Activated naive CD4-positive, alpha-beta T cell treated with anti-CD3 and anti-CD28 coated beads for 36 hours (primary cell): ENCODE measurements at regions not wholly inside any gene's neighbourhood (a gene's known extent, or its start where the extent isn't known, plus 50 kb on each side); places are given as distances from the start of the nearest gene placed in this dataset.

ENCODE experiments used
- CTCF ChIA-PET: fragments of 350-600 bp; sonication (Branson Sonifier 250); formaldehyde crosslinking; loops from one replicate; lab custom pipeline; 2021; ENCODE audit warnings: antibody characterized with exemption; lab: Charles Lee
- DNase-seq: peaks from one replicate; pipeline ENCODE4 v3.0.0-alpha.2; 2020
- H3K27ac Mint-ChIP-seq: one replicate; pipeline ENCODE4 v1.8.0; 2021; ENCODE audit warnings: mild to moderate bottlenecking, mixed read lengths
- H3K27me3 Mint-ChIP-seq: one replicate; pipeline ENCODE4 v1.8.0; 2021; ENCODE audit warnings: low read depth, mixed read lengths
- H3K36me3 Mint-ChIP-seq: one replicate; pipeline ENCODE4 v1.8.0; 2021; ENCODE audit warnings: low read depth, mixed read lengths
- H3K4me1 Mint-ChIP-seq: one replicate; pipeline ENCODE4 v1.8.0; 2021; ENCODE audit warnings: low read depth, mixed read lengths
- H3K4me3 Mint-ChIP-seq: one replicate; pipeline ENCODE4 v1.8.0; 2021; ENCODE audit warnings: mild to moderate bottlenecking, moderate library complexity, mixed read lengths
- H3K9me3 Mint-ChIP-seq: one replicate; pipeline ENCODE4 v1.8.0; 2021; ENCODE audit warnings: mixed read lengths
- intact Hi-C: fragments of 100-400 bp; cut with micrococcal nuclease; formaldehyde crosslinking; loops from one replicate; pipeline ENCODE4 v1.15.1; 2023

DNA sequence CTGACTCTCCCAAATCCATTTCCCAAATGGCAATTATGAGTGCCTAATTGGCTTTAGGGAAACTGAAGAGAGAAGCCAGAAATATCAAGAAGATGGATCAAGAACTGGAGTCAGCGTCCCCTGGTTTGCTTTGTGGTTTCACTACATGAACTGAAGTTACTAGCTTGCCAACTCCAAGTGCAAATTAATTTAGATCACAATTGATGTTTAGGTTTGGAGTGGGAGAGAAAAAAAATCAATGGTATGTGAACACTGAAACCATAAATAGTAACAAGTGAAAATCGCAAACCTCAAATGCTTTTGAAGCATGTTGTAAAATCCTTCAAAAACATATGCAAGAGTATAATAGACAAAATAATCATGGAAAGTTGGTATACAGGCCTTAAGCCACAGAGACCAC, 1528.6 kb upstream of the SLC10A2 start:
- no peak overlapping the region for H3K4me3 Mint-ChIP-seq
- intact Hi-C loops: no loop called here
- no peaks in the 10 kb centered on the region for H3K36me3 Mint-ChIP-seq
- no peaks in the 10 kb centered on the region for H3K9me3 Mint-ChIP-seq
- no peak for DNase-seq
- CTCF ChIA-PET: no interaction called here
- no peak overlapping the region for H3K27ac Mint-ChIP-seq
- no peaks in the 10 kb centered on the region for H3K4me1 Mint-ChIP-seq
- H3K27me3 Mint-ChIP-seq: peaks cover 2% of the 10 kb centered on the region

DNA sequence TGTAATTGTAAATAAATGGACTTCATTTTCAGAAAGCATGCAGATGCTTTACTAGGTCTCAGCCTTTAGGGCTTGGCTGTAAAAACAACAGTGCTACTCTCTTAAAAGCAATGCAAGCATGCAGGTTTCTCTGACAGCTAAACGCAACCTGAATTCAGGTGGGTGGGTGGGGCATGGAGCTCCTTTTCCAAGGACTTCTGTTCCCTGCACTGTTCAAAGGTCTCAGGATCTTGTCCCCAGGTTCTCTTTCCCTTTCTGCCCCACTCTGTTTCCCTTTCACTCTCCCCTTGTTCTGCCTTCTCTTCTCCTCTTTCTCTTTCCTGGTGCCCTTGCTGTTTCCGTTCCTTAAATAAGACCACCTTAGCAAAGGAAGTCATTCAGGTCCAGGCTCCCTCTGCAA, 1527.5 kb upstream of the SLC10A2 start:
- H3K36me3 Mint-ChIP-seq: no peaks in the 10 kb centered on the region
- H3K4me1 Mint-ChIP-seq: no peaks in the 10 kb centered on the region
- intact Hi-C loops: no loop called here
- DNase-seq: no peak
- no peak overlapping the region for H3K4me3 Mint-ChIP-seq
- H3K27me3 Mint-ChIP-seq: peaks cover 2% of the 10 kb centered on the region
- no peak overlapping the region for H3K27ac Mint-ChIP-seq
- H3K9me3 Mint-ChIP-seq: no peaks in the 10 kb centered on the region
- CTCF ChIA-PET: no interaction called here

DNA sequence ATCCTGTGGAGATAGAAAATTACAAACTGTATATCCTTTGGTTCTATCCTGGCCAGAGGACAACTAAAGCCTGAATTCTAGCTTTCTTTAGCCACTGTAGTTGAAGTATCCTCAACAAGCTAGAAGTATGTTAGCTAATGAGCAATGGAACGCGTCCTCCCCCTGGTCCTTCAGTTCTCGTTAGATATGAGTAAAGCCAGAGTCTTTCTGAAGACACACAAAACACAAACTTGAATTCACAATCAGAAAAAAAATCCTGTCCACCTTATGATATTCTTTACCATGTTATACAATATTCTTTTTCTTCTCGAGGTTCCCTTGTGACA, 1527.0 kb upstream of the SLC10A2 start:
- CTCF ChIA-PET: no interaction called here
- no peaks in the 10 kb centered on the region for H3K9me3 Mint-ChIP-seq

DNA sequence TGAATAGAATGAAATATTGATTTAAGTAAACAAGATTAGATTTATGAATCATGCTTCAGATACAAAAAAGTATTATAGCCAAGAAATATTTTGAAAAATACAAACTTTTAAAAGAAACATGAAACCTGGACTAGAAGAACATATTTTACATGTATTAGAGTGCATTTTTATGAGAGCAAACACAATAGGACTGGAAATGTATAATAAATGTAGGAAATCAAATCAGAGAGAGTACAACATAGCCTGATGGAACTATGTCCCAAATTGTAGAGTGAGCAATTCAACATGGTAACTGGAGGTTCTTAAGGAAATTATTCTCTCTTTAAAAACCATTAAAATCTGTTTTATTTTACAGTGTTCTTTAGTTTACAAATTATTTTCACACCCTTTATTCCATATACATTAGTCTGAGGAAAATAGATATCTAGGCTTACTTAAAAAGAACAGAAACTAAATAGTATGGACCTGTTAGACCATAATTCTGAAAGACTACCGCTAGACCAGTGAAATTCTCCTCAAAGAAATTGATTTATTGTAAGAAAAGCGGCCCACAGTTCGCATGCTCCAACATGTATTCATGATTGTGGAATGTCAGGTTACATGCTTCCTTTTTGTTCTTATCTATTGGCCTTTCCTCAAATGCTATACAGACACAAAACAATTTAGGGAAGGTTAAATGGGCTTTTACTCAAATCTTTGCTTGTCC, 1526.5 kb upstream of the SLC10A2 start:
- H3K36me3 Mint-ChIP-seq: no peaks in the 10 kb centered on the region
- no peak overlapping the region for H3K27ac Mint-ChIP-seq
- CTCF ChIA-PET: no interaction called here
- H3K4me3 Mint-ChIP-seq: no peak overlapping the region
- no peak for DNase-seq
- H3K4me1 Mint-ChIP-seq: no peaks in the 10 kb centered on the region
- H3K27me3 Mint-ChIP-seq: peaks cover 2% of the 10 kb centered on the region
- intact Hi-C loops: no loop called here
- no peaks in the 10 kb centered on the region for H3K9me3 Mint-ChIP-seq

More for the DNA sequence above, 1527.0 kb upstream of the SLC10A2 start:
- Mint-ChIP-seq H3K36me3 (no peaks in the 10 kb centered on the region), H3K27me3 (peaks cover 2% of the 10 kb centered on the region), H3K27ac (no peak overlapping the region), H3K4me1 (no peaks in the 10 kb centered on the region), H3K4me3 (no peak overlapping the region)
- DNase-seq: no peak
- intact Hi-C loops: no loop called here

DNA sequence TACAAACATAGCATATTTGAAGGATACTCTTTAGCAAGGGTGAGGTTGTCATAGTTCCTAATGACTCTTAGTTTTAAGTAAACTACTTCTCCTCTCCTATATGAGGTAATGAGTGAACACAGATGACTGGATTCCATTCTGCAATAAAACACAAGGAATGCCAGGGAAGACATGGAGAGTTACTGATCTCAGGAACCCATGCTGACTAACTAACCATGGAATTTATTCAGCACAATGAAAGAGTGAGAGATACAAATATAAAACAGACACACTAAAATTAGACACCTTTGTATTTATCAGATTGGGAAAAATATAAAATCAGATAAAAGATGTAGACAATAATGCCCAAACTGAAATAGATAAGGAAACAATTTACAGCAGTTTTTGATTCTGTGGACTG, 1525.9 kb upstream of the SLC10A2 start:
- Mint-ChIP-seq H3K27ac (no peak overlapping the region), H3K27me3 (peaks cover 2% of the 10 kb centered on the region), H3K4me3 (no peak overlapping the region), H3K36me3 (no peaks in the 10 kb centered on the region), H3K9me3 (no peaks in the 10 kb centered on the region), H3K4me1 (no peaks in the 10 kb centered on the region)
- intact Hi-C loops: no loop called here
- no peak for DNase-seq
- CTCF ChIA-PET: interaction anchor here (0.6 kb wide), 1 partner anchor 10 kb away, joined by 3 read pairs; no protein-coding TSS in a partner anchor

DNA sequence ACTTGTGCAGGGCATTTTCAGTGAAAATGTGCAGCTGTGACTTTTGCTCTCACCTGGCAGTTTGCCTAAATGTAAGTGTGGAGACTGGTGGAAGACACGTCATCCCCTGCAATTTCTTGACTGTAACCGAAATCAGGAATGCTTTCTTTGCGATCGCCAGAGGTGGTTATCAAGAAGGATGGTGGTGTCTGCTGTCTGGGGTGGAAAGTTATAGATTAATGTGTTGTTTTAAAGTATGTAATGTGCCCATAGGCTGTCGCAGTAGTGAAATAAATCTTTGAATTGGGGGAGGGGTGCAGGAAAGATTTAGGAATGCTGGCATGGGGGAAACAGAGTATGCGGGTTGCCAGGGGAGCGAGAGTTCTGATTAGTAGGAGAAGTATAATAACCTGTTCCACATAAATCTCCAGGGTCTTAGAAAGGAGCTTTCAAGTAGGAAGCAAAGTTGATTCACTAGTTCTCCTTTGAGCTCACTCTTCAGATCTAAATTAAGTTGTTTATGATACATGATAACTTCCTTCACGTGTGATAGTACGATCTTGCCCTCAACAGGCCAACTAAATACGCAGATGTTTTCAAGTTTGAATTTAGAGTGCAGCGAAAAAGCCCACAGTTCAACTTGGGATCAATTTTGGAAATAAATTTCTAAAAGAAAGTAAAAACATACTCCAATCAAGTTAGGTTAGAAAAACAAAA, 1520.0 kb upstream of the SLC10A2 start:
- no peak for DNase-seq
- Mint-ChIP-seq H3K9me3 (peaks cover 3% of the 10 kb centered on the region), H3K36me3 (no peaks in the 10 kb centered on the region), H3K4me3 (no peak overlapping the region), H3K27me3 (no peaks in the 10 kb centered on the region), H3K4me1 (no peaks in the 10 kb centered on the region), H3K27ac (no peak overlapping the region)
- CTCF ChIA-PET: no interaction called here
- intact Hi-C loops: no loop called here

DNA sequence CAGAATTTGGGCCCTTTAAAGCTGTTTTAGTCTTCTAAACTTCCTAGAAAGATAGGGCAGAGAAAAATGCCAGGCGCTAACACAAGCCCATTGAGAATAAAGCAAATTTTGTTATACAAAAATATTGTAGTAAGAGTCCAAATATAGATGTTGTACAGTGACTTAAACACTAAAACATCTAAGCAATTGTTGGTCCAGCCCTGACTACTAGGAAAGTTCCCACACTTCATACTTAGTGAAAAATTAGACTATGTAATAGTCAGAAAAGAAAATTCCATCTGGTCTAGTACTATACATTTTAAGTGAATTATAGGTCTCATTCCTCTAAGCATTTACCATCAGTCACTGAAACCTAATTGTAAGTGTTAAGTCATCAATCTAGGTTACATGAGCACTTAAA, 1518.3 kb upstream of the SLC10A2 start:
- no peaks in the 10 kb centered on the region for H3K4me1 Mint-ChIP-seq
- intact Hi-C loops: no loop called here
- CTCF ChIA-PET: no interaction called here
- no peak overlapping the region for H3K4me3 Mint-ChIP-seq
- H3K9me3 Mint-ChIP-seq: peaks cover 4% of the 10 kb centered on the region
- no peaks in the 10 kb centered on the region for H3K36me3 Mint-ChIP-seq
- no peak overlapping the region for H3K27ac Mint-ChIP-seq
- no peak for DNase-seq
- H3K27me3 Mint-ChIP-seq: no peaks in the 10 kb centered on the region

DNA sequence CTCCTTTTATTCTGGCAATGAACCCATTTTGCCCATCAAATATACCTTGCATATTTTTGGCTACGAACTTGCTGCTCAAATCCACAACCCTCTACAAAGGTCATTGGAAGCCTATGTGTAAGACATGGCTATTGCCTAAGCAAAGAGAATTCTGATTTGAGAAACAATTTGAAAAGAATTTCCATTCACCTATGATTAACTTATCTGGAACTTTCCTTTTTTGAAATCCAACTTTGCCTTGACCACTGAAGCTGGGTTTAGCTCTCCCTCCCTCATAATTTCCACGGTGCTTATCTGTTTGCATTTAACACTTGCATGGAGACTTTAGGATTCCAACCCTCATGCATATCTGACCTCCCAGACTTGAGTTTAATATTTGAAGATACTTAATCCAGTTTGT, 1514.7 kb upstream of the SLC10A2 start:
- intact Hi-C loops: no loop called here
- CTCF ChIA-PET: no interaction called here
- H3K9me3 Mint-ChIP-seq: peaks cover 4% of the 10 kb centered on the region
- no peaks in the 10 kb centered on the region for H3K4me1 Mint-ChIP-seq
- H3K4me3 Mint-ChIP-seq: no peak overlapping the region
- no peak overlapping the region for H3K27ac Mint-ChIP-seq
- no peak for DNase-seq
- no peaks in the 10 kb centered on the region for H3K27me3 Mint-ChIP-seq
- no peaks in the 10 kb centered on the region for H3K36me3 Mint-ChIP-seq

DNA sequence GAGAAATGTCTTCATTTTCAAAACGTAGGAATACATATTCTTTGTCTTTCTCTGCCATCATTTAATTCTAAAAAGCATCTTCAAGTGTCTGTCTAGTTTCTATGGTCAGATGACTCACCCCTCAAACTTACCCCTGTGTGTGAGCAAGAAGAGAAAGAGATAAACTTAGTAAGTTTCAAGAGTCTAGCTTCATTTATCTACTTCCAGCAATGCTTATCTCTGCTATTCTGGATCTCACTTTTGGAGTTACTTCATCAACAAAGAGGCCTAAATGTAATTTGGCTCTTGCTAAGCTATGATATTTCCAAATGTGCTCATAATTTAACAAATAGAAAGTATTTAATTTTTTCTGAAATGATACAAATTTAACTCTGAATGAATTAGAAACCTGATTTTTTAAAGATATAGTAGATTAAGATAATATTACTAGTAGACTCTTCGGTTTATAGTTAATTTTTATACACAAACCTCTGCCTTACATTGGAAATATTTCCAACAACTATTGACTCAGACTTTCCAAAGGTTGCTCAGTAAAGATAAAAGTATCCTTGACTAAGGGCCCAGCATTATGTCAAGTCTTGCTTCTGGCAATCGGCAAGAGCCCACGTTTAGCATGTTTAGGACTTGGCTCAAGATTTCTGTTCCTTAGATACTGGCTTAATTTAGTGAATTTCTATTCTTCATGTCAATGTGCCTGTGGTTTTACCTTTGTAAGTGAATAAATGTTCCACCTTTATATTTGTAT, 1511.0 kb upstream of the SLC10A2 start:
- intact Hi-C loops: no loop called here
- Mint-ChIP-seq H3K4me1 (no peaks in the 10 kb centered on the region), H3K36me3 (no peaks in the 10 kb centered on the region), H3K4me3 (no peak overlapping the region), H3K9me3 (peaks cover 4% of the 10 kb centered on the region), H3K27me3 (peaks cover 2% of the 10 kb centered on the region), H3K27ac (no peak overlapping the region)
- CTCF ChIA-PET: no interaction called here
- DNase-seq: no peak

DNA sequence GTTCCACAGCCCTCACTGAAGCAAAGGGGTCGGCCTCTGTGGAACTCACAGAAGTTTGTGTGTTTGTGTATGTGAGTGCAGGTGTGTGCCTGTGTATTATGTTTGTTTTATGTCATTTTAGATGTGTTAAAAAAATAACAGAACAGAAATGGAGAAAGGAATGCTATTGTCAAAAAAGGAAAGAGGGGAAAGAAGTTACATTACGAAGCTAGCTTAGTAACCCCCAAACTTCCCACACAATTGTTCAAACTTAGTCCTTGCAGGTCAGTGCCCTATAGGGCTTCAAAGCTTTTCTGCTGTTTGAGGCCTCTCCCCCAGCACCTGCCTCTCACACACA, 1505.6 kb upstream of the SLC10A2 start:
- H3K36me3 Mint-ChIP-seq: no peaks in the 10 kb centered on the region
- CTCF ChIA-PET: interaction anchor here (0.7 kb wide), 1 partner anchor 15 kb away, joined by 3 read pairs; no protein-coding TSS in a partner anchor
- H3K27ac Mint-ChIP-seq: no peak overlapping the region
- peaks cover 2% of the 10 kb centered on the region for H3K27me3 Mint-ChIP-seq
- DNase-seq: no peak
- intact Hi-C loops: no loop called here
- H3K9me3 Mint-ChIP-seq: no peaks in the 10 kb centered on the region
- H3K4me3 Mint-ChIP-seq: no peak overlapping the region
- H3K4me1 Mint-ChIP-seq: no peaks in the 10 kb centered on the region

DNA sequence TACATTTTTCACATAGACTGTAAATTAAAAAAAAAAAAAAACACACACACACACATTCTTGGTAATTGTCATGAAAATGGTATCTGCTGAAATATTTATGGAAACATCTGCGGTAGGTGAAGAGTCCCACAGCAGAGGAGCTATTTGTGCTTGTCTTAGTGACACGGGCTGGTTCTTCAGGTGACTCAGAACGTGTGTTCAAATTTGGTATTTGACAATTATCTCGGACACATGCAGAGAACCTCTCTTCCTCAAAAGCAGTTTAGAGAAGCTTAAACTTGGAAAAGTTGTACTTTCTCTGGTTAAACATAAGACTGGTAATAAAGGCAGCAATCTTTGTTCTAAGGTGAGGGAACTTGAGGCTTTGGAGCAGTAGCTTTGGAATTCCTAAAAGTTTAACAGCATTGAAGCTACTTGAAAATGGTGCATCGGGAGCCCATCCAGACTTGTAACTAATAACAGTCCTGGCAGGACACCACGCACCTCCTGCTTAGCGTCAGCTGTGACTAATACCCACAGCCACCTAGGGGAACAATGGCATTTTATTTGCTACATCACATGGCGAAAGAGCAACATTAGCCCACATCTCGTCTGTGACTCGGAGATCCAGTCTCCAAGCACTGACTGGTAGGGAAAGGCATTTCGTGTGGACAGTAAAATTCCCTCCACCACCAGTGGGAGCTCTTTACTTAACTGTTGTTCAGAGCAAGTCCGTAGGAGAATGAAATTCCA, 1505.1 kb upstream of the SLC10A2 start:
- Mint-ChIP-seq H3K4me3 (no peak overlapping the region), H3K9me3 (no peaks in the 10 kb centered on the region), H3K36me3 (no peaks in the 10 kb centered on the region), H3K27ac (no peak overlapping the region), H3K4me1 (no peaks in the 10 kb centered on the region), H3K27me3 (peaks cover 2% of the 10 kb centered on the region)
- CTCF ChIA-PET: interaction anchor here (0.7 to 1.1 kb wide), 2 partner anchors 16 to 532 kb away, joined by 3 read pairs; no protein-coding TSS in a partner anchor
- peak; percentile 22 for DNase-seq
- intact Hi-C loops: no loop called here

DNA sequence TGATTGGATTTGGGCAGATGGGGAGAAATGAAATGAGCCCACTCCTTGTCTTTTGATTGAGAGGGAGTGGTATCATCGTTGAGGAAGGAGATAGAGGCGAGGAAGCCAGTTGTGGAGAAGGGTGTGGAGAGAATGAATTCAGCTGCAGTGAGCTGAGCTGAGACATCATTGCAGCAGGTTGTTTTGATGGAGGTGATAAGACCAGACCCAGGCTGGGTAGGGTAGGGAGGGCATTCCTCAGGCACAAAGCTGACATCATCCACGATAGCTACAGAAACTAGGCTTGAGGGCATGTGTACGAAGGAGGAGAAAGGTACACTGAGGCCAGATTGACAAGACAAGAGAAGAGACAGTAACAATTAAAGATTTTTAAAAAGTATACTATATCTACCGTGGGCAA, 1500.9 kb upstream of the SLC10A2 start:
- DNase-seq: no peak
- no peak overlapping the region for H3K4me3 Mint-ChIP-seq
- intact Hi-C loops: no loop called here
- H3K27me3 Mint-ChIP-seq: peaks cover 4% of the 10 kb centered on the region
- CTCF ChIA-PET: no interaction called here
- H3K4me1 Mint-ChIP-seq: no peaks in the 10 kb centered on the region
- H3K36me3 Mint-ChIP-seq: no peaks in the 10 kb centered on the region
- no peak overlapping the region for H3K27ac Mint-ChIP-seq
- no peaks in the 10 kb centered on the region for H3K9me3 Mint-ChIP-seq
